Adrenal gland (tissue), 9 donors: ENCODE measurements at regions not wholly inside any gene's neighbourhood (a gene's known extent, or its start where the extent isn't known, plus 50 kb on each side); places are given as distances from the start of the nearest gene placed in this dataset.

Source experiments
- DNase-seq, 7 donors: peaks; one replicate each; pipeline ENCODE4 v3.0.0-alpha.2; 2019 to 2020
- H3K27ac ChIP-seq, 5 donors: fragments of 200-600 bp; sonication (generic) in 4 of 5; 1 replicate in 3 of 5; 2 replicates in 2 of 5; pipeline versions ENCODE4 v1.5.1 to v1.8.0; 2016 to 2020; ENCODE audit warnings: mild to moderate bottlenecking in 1 of 5
- H3K27me3 ChIP-seq: fragments of 200-600 bp; 2 replicates; pipeline ENCODE4 v1.8.0; 2021
- H3K36me3 ChIP-seq, 2 donors: fragments of 200-600 bp; replicated peaks in 1 of 2; 1 replicate in 1 of 2; 2 replicates in 1 of 2; pipeline versions ENCODE4 v1.5.1 to v1.8.0; 2018 to 2022
- H3K4me1 ChIP-seq, 2 donors: fragments of 200-600 bp; replicated peaks in 1 of 2; 1 replicate in 1 of 2; 2 replicates in 1 of 2; pipeline versions ENCODE4 v1.5.1 to v1.8.0; 2018 to 2021
- H3K4me3 ChIP-seq, 4 donors: fragments of 200-600 bp; sonication (generic) in 3 of 4; one replicate each; pipeline ENCODE4 v1.5.1; 2016 to 2018
- H3K9me3 ChIP-seq, 3 donors: fragments of 200-600 bp; sonication (generic) in 1 of 3; replicated peaks in 1 of 3; 1 replicate in 2 of 3; 2 replicates in 1 of 3; pipeline versions ENCODE4 v1.5.1 to v1.8.0; 2016 to 2021
- POLR2A ChIP-seq, 2 donors: fragments of 450-650 bp; IDR thresholded peaks; one replicate each; pipeline ENCODE4 v1.6.1; 2017; ENCODE audit warnings: antibody characterized with exemption in 2 of 2, mild to moderate bottlenecking in 2 of 2, moderate library complexity in 1 of 2
- WGBS, 4 donors: extraction: QIAGEN DNeasy Blood & Tissue Kit in 2 of 4; methylation state at CpG; one replicate each; pipeline versions ENCODE4 v1.1.5 to v1.1.7; 2013 to 2017; 5-methylcytosine and 5-hydroxymethylcytosine counted together
- intact Hi-C, 2 donors: fragments of 100-400 bp; cut with DNase I; formaldehyde crosslinking; loops; one replicate each; pipeline versions ENCODE4 v1.14.1 to v1.15.0; 2022 to 2023
- TF ChIP-seq, protein P1 (sequence below), 6 experiments: fragments of 450-650 bp in 4 of 6; fragments of 200-600 bp in 2 of 6; sonication (generic) in 1 of 6; IDR thresholded peaks; 1 replicate in 5 of 6; 2 replicates in 1 of 6; pipeline versions ENCODE4 v1.5.1 to v1.8.0; 2016 to 2021; ENCODE audit warnings: antibody characterized with exemption in 6 of 6, mild to moderate bottlenecking in 2 of 6, moderate library complexity in 1 of 6
- donor health status: healthy with polysubstance abuse.
- donor health status: Bipolar disorder and iron deficiency.
- donor health status: DM: yes; HTN: yes; CAD: no.
- donor health status: DM: no; HTN: no; CAD: no.
- donor health status: DM: no; HTN: no; CAD: no.

DNA sequence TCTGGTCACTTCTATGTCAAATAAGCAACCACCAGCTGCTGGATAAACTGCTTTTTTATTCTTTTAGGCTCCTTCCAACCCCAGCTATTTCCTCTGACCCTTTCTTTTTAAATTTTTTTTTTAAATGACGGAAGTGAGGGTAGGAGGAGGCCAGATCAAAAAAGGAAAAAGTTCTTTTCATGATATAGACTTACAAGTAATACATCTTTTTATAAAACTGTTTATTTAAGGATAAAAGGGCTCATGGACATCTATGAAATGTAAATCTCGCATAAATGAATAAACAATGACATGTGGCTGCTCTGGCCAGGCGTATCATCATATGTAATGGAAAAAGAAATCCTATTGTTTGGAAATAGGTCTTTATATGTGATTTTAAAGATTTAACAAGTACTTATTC, 169.0 kb upstream of the ATP2B1 start:
- no peak for DNase-seq
- WGBS, 4 donors, result 71 to 78% (median 75%) methylated on average over 3 of the region's 3 CpGs
- H3K9me3 ChIP-seq, result no peaks in the 10 kb centered on the region
- no peak overlapping the region for H3K27ac ChIP-seq
- intact Hi-C loops, result no loop called here
- no peaks in the 10 kb centered on the region for H3K36me3 ChIP-seq
- H3K4me1 ChIP-seq, result no peaks in the 10 kb centered on the region
- TF ChIP-seq, protein P1, sequence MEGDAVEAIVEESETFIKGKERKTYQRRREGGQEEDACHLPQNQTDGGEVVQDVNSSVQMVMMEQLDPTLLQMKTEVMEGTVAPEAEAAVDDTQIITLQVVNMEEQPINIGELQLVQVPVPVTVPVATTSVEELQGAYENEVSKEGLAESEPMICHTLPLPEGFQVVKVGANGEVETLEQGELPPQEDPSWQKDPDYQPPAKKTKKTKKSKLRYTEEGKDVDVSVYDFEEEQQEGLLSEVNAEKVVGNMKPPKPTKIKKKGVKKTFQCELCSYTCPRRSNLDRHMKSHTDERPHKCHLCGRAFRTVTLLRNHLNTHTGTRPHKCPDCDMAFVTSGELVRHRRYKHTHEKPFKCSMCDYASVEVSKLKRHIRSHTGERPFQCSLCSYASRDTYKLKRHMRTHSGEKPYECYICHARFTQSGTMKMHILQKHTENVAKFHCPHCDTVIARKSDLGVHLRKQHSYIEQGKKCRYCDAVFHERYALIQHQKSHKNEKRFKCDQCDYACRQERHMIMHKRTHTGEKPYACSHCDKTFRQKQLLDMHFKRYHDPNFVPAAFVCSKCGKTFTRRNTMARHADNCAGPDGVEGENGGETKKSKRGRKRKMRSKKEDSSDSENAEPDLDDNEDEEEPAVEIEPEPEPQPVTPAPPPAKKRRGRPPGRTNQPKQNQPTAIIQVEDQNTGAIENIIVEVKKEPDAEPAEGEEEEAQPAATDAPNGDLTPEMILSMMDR (IDR thresholded peaks at IDR 0.05), result no peak
- TF ChIP-seq POLR2A (IDR thresholded peaks at IDR 0.05), result no peak
- H3K4me3 ChIP-seq, result no peak overlapping the region
- no peaks in the 10 kb centered on the region for H3K27me3 ChIP-seq

DNA sequence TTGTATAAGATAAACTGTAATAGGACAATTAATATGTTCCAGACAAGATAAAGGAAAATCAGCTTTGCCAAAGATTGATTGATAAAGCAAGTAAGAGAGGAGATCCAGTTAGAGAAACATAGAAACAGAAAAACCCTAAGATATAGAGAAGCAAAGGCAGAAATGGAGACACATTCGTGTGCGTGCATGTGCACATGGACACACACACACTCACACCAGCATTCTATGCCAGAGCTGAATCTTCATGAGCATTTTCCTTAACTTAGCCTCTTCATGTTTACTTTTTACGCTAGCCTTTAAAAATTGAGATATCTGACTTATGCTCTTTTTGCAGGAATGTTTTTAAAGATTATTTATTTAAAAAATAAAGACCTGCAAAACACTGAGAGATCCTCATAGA, 168.5 kb upstream of the ATP2B1 start:
- no peaks in the 10 kb centered on the region for H3K27me3 ChIP-seq
- no peak for TF ChIP-seq POLR2A (IDR thresholded peaks at IDR 0.05)
- TF ChIP-seq, protein P1 (IDR thresholded peaks at IDR 0.05), result no peak
- no peaks in the 10 kb centered on the region for H3K9me3 ChIP-seq
- no peak for DNase-seq
- H3K27ac ChIP-seq, result no peak overlapping the region
- H3K36me3 ChIP-seq, result no peaks in the 10 kb centered on the region
- H3K4me1 ChIP-seq, result no peaks in the 10 kb centered on the region
- H3K4me3 ChIP-seq, result no peak overlapping the region
- intact Hi-C loops, result no loop called here
- 83 to 88% (median 85%) methylated on average over 3 of the region's 3 CpGs for WGBS, 4 donors

DNA sequence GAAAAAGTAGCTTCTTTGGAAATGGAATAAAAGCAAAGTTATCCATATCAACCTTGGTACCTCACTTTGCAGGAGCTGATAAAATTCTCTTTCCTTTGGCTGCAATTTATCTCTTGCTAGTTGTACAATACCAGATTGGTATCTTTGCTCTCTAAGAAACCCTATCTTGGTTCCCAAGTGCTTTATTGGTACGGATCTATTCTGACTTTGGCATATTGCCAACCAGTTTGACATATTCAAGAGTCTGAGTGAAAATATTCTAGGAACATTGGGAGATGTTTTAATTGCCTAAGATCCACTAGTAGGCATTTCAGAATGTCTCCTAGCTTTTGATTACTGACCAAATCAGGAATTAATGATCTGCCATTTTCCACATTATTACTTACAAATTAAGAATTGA, 167.2 kb upstream of the ATP2B1 start:
- Histone ChIP-seq H3K36me3 (no peaks in the 10 kb centered on the region), H3K27me3 (no peaks in the 10 kb centered on the region), H3K9me3 (no peaks in the 10 kb centered on the region), H3K4me3 (no peak overlapping the region), H3K27ac (no peak overlapping the region), H3K4me1 (no peaks in the 10 kb centered on the region)
- intact Hi-C loops, result no loop called here
- no peak for TF ChIP-seq POLR2A (IDR thresholded peaks at IDR 0.05)
- TF ChIP-seq, protein P1 (IDR thresholded peaks at IDR 0.05), result no peak
- DNase-seq, result no peak
- 21 to 31% (median 25%) methylated on average over 1 of the region's 1 CpG for WGBS, 4 donors

DNA sequence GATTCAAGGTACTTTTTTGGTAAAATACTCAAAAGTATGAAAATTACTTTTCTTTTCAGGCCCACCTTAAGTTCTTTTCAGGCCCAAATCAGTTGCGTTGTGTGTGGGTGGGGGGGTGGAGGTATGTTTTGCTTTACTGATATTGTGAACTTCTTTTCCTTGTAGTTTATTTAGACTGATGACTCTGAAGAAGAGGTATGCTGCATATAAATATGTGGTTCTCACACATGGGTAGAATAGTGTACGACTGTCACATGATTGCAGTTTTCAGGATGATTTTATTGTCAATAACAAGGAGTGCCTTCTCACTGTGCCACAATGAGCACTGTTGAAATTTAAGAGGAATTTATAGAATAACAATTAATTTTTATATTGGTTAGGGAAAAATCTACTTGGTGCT, 166.6 kb upstream of the ATP2B1 start:
- Histone ChIP-seq H3K27ac (no peak overlapping the region), H3K4me3 (no peak overlapping the region), H3K4me1 (no peaks in the 10 kb centered on the region), H3K27me3 (no peaks in the 10 kb centered on the region), H3K9me3 (peaks cover 0 to 5% (median 0%) of the 10 kb centered on the region in 3 donors), H3K36me3 (no peaks in the 10 kb centered on the region)
- DNase-seq, result no peak
- TF ChIP-seq POLR2A (IDR thresholded peaks at IDR 0.05), result no peak
- TF ChIP-seq, protein P1 (IDR thresholded peaks at IDR 0.05), result no peak
- intact Hi-C loops, result no loop called here
- WGBS, 4 donors, result 88 to 97% (median 95%) methylated on average over 2 of the region's 2 CpGs
